Choroid plexus epithelial cell (primary cell): ENCODE measurements at regions not wholly inside any gene's neighbourhood (a gene's known extent, or its start where the extent isn't known, plus 50 kb on each side); places are given as distances from the start of the nearest gene placed in this dataset.

Source experiments
- DNase-seq: peaks from one replicate; pipeline ENCODE4 v3.0.0-alpha.2; 2010; ENCODE audit warnings: low read depth
- H3K4me3 ChIP-seq: 2 replicates; pipeline ENCODE4 v1.5.1; 2011; ENCODE audit warnings: low read depth, mild to moderate bottlenecking, control low read depth, low read length, moderate library complexity
- TF ChIP-seq, protein P1 (sequence below): conservative IDR thresholded peaks from 2 replicates; pipeline ENCODE4 v1.5.1; 2011; ENCODE audit warnings: low read depth, mild to moderate bottlenecking, control low read depth, inconsistent platforms, low read length, moderate library complexity

DNA sequence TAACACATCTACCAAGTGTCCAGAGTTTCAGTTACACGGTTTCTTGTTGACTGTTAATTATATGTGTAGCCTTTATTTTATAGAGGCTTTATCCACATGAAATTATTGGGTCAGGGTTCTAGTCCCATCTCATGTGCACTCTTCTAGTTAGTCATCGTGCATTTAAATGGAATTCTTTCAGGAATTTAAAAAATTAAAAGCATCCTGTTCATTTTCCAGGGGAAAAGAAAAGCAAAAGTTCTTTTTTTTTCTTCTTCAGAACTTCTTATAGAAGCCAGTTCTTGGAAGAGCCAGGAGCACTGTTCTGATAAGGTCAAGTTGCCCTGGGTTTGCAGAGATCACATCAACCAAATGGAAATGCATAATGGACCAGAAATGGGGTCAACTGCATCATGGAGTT lies 324.7 kb downstream of the INHBA start:
- no peak for DNase-seq
- TF ChIP-seq, protein P1, sequence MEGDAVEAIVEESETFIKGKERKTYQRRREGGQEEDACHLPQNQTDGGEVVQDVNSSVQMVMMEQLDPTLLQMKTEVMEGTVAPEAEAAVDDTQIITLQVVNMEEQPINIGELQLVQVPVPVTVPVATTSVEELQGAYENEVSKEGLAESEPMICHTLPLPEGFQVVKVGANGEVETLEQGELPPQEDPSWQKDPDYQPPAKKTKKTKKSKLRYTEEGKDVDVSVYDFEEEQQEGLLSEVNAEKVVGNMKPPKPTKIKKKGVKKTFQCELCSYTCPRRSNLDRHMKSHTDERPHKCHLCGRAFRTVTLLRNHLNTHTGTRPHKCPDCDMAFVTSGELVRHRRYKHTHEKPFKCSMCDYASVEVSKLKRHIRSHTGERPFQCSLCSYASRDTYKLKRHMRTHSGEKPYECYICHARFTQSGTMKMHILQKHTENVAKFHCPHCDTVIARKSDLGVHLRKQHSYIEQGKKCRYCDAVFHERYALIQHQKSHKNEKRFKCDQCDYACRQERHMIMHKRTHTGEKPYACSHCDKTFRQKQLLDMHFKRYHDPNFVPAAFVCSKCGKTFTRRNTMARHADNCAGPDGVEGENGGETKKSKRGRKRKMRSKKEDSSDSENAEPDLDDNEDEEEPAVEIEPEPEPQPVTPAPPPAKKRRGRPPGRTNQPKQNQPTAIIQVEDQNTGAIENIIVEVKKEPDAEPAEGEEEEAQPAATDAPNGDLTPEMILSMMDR, result no peak
- H3K4me3 ChIP-seq, result no peak overlapping the region

GRCh38 chr7:41375582-41375981 lies 327.3 kb downstream of the INHBA start:
- no peak overlapping the region for H3K4me3 ChIP-seq
- TF ChIP-seq, protein P1, result no peak
- no peak for DNase-seq

DNA sequence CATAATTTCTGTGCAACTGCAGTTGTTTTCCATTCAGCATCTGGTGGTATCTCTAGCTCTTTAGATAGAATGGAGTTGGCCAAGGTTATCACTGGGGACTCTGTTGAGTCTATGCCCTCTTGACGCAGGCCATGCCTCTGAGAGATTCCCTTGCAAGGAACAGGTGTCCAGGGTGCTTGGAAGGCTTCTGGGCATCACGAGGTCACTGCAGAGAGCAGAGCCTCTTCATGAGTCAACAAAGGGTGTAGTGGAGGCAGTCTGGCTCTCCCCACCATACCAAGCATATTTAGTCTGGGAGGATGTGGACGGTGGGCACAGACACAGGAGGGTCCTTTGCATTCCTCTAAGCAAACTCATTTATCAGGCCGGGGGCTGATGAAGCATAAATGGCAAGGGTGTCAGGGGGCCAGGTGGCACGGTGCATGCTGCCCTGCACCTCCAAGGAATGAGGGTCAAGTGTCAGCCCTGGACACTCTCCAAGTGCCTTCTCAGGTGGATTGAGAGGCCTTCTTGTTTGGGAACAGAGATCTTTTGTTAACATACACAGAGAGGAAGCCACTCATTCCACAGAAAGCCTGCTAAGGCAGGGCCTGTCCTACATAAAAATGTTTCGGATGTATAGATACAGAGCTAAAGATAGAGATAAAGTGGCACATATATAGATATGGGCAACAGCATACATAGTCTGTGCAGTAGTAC lies 328.6 kb downstream of the INHBA start:
- no peak overlapping the region for H3K4me3 ChIP-seq
- TF ChIP-seq, protein P1, result no peak
- no peak for DNase-seq

DNA sequence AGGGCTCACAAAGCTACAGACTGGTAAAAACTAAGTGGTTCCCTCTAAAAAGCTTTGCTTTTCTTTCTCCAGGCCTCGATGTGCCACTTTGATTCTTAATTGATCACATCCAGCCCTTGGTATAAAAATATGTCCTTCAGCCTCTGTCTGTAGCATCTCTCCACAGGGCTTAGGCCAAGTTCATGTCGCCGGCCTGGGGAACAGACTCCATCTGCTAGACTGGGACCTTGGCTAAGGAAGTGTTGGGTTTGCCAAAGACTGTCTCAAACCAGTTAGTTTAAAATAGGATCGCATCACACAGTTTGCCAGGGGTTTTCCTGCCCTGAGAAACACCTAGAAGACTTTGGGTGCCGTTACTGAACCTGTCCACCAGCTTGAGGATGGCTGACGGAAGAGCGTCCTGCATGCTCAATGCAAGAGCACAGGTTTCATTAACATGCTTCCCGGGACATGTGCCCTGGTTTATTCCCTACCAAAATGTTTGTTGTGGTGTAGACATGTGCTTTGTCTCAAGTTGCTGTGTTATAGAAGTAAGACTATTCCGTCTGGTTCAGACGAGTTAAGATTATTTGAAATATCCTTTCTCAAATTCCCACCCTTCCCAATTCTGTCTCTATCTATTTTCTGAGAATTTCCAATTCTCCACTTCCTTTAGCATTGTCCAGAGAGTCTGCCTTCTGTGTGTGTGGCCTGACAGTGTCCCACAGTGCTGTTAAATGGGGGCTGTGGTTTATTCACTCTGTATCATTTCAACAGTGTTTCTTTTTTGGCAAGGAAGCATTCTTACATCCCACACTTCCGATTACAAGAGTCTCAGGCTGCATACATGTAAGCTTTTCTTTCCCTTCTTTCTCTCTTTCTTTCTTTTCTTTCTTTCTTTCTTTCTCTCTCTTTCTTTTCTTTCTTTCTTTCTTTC lies 334.7 kb downstream of the INHBA start:
- no peak overlapping the region for H3K4me3 ChIP-seq
- DNase-seq, result peak; percentile 18
- TF ChIP-seq, protein P1, result no peak

DNA sequence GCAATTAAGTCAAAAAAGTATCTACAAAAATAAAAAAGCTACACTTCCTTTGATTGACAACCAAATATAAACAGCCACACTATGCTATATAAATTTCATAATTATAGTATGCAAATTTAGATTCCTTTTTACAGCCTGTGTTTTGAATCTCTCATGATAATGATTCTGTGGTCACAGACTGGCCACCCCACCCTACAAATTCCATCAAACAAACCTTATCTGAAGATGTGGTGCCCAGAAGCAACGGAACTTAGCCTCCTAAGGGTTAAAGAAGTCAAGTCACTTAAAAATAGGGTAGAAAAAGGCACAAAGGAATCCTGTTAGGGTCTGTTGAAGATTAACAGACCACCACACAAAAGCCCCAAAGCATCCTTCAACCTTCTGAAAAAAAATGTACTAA lies 351.8 kb downstream of the INHBA start:
- TF ChIP-seq, protein P1, result no peak
- no peak overlapping the region for H3K4me3 ChIP-seq
- no peak for DNase-seq

DNA sequence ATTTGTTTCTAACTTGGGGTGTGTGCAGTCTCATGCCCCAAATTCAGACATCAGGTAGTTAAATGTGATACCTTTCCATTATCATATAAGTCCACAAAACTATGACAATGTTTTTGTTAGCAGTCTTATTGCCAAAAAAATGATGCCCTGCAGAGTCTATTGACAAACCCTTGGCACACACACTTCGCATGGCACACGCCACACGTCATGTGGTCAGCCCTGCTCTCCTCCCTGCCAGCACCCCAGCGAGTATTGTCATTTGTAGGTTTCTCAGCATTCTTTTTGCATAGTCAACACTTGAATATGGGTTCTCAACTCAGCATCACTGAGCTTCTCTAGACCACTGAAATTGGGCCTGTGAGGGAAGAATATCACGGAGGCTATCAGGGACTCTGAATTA lies 356.0 kb downstream of the INHBA start:
- H3K4me3 ChIP-seq, result no peak overlapping the region
- TF ChIP-seq, protein P1, result no peak
- DNase-seq, result no peak
